ENCODE measurements at regions not wholly inside any gene's neighbourhood (a gene's known extent, or its start where the extent isn't known, plus 50 kb on each side); places are given as distances from the start of the nearest gene placed in this dataset.
"Not testable (repeated sequence)": the region's sequence is repeated elsewhere in the genome, so short reads cannot be mapped to it uniquely, and the experiment has no call there.

DNA sequence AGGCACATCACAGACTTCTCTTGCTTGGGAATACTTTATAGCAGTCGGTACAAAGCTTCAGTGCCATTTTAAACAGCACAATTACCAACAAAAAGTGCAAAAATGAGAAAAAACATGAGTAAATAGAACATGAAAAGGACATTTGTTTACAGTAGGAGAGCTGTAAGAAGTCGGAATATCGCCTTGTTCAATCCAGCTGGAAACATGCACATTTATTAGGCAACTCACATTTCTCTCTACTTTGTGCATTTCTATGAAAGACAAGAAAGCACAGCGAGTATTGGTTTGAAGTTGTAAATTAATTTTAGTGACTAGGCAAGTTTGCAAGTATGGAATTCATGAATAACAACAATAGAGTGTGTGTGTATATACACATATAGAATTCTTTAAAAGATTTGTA is 484.7 kb downstream of the DACH1 start:
- DNase-seq (ENCODE audit: low read depth), result no peak

DNA sequence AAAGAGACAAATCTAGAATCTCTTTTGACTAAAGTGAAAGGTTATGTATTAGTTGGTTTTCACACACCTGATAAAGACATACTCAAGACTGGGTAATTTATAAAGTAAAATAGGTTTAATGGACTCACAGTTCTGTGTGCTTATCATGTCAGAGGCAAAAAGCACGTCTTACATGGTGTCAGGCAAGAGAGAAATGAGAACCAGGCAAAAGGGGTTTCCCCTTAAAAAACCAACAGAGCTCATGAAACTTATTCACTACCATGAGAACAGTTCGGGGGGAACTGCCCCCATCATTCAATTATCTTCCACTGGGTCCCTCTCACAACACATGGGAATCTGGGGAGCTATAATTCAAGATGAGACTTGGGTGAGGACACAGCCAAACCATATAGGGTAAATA is 486.8 kb downstream of the DACH1 start:
- DNase-seq (ENCODE audit: low read depth), result no peak

DNA sequence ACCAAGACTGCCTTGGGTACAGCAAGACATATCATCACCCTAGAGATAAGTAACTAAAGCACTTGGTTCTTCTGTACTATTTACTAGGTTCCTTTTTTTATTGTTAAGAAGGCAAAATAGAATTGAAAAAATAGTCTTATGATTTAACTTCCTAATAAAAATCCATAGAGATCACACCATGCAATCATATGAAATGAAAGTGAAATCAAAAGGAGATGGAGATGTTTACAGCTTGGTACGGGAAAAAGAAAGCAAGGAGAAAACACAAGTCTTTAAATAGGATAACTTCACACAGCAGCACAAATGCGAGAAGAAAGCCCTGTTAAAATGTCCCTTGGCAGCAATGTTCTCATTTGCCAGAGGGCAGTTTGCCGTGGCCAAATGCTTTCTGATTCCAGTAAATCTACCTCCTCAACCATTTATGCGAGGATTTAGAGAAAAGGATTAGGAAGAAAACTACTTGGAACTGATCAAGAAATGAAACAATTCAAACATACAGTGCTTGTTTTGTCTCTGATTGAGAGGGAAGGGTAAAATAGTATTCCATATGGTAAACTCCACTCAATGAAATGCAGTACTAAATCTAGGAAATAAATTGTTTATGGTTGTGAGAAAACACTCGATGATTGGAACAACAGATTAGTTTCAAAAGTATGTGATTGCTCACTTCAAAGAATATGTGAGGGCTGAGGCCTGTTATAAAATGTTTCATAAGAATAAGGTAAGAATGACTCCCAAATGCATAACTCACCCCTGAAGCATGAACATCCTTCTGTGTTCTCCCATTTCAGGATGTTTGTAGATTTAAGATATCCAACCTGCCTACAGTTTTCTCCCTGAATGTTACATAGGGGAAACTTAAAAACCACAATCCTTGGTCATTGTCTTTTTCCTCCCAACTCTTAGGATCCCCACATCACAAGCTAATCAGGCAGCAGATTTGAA is 487.8 kb downstream of the DACH1 start:
- DNase-seq (ENCODE audit: low read depth), result no peak

DNA sequence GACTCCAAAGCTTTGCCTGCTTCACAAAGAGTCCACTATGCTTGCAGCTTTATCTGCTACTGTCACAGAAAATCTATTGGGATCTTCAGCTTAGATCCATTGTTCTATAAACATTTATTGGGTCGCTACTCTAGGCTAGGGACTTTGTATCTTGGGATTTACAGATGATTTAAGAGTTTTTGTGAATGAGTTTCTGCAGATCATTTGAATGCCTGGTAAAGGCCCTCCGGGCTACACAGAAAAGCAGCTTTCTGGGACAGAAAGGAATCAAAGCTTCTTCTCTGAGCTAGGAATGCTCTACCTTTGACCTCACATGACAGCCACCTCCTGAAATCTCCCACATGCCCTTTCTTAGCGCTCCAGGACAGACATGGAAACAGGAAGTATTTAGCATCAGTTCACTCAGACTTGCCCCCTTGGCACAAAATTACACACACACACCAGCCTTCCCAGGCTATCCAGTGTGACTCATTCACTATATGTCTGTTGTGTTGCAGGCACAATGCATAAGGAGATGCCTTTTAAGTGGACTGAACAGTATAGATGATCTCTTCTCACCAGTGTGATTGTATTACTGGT is 492.4 kb downstream of the DACH1 start:
- no peak for DNase-seq (ENCODE audit: low read depth)

DNA sequence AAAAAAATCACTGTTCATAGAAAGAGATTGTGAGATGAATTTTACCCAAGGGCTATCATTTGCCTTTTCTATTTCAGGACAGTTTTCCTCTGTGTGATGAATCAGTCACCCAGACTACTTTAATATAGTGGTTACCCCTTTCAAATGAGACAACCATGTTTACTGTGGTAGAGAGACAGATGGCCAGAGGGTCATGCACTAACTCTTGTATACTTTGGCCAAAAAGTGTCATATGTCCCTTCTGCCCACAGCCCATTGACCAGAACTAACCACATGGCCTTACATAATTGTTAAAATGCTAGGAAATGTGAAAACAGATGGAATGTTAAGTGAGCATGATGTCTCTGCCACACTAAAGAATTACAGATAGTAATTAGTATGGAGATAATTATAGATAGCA is 498.7 kb downstream of the DACH1 start:
- no peak for DNase-seq (ENCODE audit: low read depth)

DNA sequence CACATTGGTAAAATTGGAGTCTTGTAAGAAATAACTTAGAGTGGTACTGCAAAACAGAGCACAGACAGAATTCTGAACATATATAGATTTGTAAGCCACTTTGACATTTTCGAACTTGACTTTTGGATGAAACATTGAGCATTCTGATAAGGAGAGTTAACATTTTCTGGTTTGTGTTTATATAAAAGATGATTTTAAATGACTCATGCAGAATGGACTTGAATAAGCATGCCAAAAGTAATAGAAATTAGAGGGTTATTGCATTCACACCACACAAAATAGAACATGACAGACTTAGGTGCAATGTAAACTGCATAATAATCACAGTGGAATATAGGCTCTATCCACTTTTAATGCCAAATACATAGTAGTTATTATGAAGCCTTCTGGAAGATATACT is 507.0 kb downstream of the DACH1 start:
- no peak for DNase-seq (ENCODE audit: low read depth)

DNA sequence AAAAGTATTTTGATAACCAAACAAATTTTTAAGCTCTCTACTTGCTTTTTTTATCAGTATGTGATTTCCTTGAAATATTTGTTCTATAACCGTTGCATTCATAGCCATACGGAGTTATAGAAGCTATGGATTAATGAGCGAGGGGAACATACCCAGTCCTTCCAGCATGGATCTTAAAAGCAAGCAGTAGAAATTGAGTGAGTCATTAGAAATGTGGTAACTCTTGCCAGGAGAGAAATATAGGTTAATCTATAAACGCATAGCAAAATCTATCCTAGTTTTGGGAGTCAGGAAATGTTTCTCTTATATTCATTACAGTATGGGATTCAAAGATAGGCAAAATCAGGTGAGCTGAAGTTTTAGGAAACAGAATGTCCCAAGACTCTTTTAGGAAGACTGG is 507.4 kb downstream of the DACH1 start:
- DNase-seq (ENCODE audit: low read depth), result no peak

DNA sequence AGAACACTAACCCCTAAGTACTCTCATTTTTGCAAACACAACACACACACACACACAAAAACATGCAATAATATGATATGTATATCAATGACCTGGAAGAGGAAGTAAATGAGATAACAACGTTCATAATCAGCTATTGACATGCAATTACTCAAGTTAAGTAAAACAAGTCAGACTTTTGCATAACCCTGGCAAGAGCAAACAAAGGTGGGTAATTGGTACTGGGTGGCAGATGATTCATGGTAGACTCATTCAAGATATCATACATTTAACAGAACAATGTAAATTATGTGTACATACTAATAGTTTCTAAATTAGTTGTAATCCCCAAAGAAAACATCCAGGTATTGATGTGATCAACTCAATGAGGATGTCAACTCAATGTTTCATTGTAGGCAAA is 508.8 kb downstream of the DACH1 start:
- no peak for DNase-seq (ENCODE audit: low read depth)

DNA sequence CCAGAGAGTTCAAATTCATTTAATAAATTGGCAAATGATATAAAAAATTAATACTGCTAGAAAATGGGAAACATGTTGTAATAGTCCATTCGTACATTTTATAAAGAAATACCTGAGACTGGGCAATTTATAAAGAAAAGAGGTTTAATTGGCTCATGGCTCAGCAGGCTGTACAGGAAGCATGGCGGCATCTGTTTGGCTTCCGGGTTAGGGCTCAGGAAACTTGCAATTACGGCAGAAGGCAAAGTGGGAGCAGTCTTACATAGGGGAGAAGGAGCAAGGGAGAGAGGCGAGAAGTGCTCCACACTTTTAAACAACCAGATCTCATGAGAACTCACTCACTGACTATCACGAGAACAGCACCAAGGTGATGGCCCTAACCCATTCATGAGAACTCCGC is 512.0 kb downstream of the DACH1 start:
- no peak for DNase-seq (ENCODE audit: low read depth)

DNA sequence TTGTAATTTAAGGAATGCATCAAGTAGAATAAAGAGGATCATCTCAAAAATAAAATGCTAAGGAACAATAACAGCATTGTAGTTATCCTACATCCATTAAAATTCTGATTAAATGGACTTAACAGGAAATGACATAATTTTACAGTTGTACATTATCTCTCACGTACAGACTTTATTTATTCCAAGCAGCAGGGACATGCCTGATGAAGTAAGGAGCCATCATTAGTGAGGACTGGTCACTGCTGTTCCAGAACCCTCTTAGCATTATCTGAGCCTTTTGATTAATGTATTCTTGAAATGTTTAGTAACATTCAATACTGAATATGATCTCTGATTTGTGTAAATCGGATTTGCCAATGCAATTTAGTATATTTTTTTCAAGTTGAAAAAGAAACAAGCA is 516.1 kb downstream of the DACH1 start:
- DNase-seq (ENCODE audit: low read depth), result no peak

DNA sequence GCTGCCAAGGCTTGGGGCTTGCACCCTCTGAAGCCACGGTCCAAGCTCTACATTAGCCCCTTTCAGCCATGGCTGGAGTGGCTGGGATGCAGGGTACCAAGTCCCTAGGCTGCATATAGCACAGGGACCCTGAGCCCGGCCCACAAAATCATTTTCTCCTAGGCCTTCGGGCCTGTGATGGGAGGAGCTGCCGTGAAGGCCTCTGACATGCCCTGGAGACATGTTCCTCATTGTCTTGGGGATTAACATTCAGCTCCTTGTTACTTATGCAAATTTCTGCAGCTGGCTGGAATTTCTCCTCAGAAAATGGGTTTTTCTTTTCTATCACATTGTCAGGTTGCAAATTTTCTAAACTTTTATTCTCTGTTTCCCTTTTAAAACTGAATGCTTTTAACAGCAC is 521.1 kb downstream of the DACH1 start:
- not testable (repeated sequence) for DNase-seq (ENCODE audit: low read depth)

DNA sequence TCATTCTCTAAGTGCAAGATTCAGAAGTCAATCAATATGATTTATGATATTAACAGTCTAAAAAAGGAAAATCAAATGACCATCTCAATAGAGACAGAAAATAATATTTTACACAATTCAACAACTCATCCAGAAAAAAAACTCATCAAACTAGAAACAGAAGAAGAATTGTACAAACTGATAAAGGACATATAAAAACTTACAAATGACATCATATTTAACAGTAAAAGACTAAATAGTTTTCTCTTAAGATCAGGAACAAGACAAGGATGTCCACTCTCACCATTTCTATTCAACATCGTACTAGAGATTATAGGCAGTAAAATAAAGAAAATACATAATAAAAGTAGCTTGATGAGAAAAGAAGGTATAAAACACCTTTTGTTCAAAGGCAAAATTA is 527.3 kb downstream of the DACH1 start:
- DNase-seq (ENCODE audit: low read depth), result no peak

DNA sequence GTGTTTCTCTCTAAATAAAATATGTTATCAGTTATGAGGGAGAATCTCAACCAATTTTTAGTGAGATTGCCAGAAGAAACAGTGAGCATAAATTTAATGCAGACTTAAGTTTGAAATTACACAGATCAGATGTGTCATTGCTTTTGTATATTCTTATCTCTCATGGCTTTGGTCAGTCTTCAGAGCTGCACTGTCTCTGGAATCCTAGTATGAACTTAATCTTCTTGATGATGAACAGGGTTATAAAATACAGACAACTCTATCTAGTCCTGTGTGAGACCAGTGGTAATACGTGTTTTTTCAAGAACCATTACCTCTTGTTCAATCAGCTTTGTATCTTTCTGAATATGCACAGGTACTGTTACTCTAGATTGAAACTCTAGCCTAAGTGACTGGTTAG is 528.0 kb downstream of the DACH1 start:
- DNase-seq (ENCODE audit: low read depth), result no peak

DNA sequence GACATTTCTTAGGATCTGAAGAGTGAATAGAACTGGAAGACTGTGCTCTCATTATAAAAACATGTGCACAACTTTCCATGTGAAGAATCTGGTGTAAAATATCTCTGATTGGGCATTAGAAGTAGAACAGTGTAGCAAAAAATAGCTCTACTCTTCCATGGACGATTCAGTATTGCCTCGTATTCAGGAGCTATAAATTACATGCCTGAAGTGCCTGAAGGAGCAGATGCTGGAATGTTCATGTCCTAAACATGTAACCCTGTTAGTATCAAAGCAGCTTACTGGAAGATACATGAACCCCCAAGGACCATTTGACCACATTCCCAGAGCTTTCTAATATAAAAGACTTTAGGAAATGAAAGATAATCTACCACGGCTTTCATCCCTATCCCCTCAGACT is 528.9 kb downstream of the DACH1 start:
- no peak for DNase-seq (ENCODE audit: low read depth)

DNA sequence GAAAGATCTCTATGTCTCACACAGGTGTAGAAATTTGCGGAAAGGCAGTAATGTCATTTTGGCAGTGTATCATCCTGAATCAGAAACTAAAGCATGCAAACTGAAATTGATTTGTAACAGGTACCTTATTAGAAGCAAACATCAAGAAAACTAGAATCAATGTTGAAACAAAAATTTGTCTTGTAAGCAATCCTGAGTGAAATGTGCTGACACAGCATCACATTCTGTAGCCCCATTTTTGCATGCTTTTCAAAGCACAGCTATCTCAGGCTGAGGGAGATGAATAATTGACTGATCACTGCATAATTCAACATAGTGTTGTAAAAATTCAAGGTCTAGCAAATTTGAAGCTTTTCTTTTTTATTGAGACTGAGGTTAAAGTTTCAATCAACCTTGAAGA is 539.7 kb downstream of the DACH1 start:
- DNase-seq (ENCODE audit: low read depth), result no peak

DNA sequence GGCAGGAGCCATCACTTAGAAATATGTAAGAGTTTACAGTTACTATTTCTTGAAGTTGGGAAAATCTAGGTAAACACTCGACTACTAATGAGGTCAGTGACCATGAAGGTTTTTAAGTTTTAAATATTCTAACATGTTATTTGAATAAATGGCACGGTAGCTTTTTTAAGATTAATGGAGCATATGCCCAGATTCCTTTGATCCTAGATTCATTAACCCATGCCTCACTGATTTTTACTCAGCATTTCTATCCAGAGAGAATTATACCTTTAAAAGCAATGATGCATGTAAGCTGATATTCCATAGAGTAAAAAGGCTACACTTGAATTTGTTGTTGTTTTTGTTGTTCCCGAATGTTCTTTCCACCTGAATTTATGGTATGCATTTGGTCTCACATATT is 541.4 kb downstream of the DACH1 start:
- no peak for DNase-seq (ENCODE audit: low read depth)

DNA sequence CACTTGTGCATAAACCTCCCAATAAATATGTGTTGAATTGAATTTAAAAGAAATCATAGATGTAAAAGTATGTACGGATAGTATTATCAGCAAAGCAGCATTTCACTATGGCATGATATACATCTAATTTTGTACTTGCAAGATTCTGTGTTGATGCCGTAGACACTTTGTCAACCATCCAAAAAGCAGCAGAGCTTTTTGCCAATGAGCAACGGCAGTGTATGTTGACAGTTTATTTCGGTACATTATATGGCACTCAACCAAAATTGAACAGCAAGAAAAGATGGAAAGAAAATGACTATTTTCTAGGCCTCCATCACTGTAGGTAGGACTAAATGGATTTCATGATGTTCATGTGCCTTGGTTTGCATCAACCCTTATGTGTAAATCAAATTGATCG is 543.7 kb downstream of the DACH1 start:
- DNase-seq (ENCODE audit: low read depth), result no peak

DNA sequence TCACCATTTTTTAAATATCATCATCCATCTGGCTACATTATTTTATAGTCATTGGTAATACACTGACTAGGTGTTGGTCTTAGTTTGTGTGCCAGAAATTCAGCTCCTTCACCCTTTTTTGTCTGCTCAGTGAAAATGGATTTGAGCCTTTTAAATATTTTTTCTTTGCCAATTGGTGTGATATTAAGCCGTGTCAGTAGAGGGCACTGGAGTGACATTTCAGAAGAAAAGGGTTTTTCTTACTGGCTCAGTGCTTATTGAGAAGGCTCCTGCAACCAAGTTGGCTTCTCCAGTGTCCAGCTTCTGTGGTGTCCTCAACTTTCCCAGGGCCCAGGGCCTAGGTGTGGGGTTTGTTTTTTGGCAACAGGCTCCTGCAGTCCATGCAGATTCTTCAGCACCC is 546.6 kb downstream of the DACH1 start:
- DNase-seq (ENCODE audit: low read depth), result no peak

DNA sequence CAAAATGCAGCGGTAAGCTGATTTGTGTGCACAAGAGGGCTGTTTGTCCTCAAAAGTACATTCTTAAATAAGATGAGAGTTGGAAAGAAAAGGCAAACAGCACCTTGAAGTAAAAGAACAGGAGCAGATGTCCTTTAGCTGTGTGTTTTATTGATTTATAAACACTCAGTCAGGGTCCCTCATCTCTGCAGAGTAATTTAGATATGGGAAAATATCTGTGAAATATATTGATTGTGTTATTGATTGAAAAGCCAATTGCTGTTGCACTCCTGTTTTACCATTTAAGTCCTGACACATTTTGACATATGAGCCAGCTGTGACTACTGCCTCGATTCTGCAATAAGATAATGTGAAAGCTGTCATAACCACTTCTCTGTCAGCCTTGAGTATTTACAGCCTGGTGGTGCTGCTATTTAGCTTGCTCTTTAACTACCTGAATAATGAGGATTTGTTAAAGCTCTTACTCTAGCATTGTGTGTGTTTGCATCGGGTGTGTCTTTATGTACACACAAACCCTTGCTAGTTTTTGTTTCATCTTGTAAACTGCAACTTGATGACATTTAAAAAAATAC is 550.1 kb downstream of the DACH1 start:
- DNase-seq (ENCODE audit: low read depth), result no peak

DNA sequence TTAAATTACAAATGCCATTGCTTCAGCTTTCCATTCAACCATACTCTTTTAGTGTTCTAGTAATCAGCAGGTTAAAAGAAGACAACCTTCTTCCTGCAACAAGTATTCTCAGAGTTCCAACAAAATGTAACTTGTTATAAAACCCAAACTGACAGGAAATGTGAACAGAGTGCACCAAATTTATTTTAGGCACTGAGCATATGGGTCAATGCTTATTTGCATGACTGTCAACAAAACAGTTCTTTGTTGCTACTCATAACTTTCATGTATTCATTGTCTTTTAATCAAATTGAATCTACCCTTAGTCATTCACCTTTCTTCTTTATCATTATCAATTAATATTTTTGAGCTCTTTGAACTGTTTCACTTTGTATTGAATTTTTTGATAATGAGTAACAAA is 554.1 kb downstream of the DACH1 start:
- no peak for DNase-seq (ENCODE audit: low read depth)

DNA sequence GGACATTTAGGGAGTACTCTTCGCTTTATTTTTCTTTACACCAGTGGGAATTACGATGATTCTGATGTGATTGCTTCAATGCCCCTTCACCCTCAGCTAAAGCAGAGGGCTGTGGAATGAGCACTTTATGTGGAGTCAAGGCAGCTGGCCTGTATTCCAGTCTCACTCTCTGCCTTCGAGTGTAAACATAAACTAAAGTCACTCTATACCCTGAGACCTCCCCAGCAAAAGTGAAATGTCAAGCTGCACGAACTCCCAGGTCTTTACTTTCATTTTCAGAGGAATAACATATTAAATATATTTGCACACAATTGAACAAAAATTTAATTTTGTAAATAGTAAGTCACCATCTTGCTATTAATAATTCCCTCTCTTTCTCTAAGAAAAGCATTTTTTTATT is 557.1 kb downstream of the DACH1 start:
- DNase-seq (ENCODE audit: low read depth), result no peak

DNA sequence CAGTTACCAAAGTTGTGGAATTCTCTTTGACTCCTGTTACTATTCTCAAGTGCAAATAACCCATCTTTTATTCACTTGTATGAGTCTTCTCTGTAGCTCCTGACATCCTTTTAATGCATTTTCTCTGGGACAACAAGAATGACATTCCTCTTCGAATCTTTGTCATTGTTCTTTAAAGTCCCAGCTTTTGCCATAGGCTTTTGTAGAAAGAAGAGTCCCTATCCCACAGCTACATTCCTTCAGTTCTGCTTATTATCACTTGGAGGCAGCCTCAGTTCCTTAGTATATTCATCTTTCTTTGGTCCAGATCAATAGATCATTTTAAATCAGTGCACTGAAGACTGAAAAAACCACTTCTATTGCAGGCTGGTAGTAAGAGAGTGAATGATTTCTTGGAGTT is 560.2 kb downstream of the DACH1 start:
- DNase-seq (ENCODE audit: low read depth), result no peak

DNA sequence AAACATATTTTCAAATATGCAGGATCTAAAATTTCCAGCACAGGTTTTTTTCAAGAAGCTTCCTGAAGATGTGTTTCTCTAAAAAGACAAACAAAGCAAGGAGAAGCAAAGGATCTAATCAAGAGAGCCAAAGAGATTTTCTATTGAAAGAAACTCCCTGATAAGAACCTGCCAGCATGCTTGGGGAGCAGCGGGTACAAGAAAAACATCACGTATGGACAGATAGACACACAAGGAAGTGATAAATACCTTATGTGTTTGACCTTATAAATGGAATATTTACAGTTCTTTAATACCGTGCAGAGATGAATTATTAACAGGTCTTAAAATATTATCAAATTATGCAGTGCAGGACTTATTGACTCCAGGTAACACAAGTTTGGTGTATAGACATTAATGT is 562.1 kb downstream of the DACH1 start:
- no peak for DNase-seq (ENCODE audit: low read depth)

DNA sequence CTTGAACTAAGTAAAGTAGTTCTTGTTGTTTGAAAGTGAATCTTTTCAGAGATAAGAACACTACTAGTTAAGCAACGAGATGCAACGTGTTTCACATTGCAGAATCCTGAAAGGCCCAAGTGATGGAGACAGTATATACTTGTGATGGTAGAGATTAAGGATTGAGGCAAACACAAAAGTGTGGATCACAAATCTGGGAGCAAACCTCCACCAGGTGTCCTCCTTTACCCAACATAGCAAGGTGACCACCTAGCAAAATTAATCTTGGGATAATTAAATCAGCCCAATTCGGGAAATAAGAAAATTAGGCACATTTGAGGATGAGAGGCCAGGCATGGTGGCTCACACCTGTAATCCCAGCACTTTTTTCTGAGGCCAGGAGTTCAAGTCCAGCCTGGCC is 563.9 kb downstream of the DACH1 start:
- no peak for DNase-seq (ENCODE audit: low read depth)

Measured in activated T-cell treated with anti-CD3 and anti-CD28 coated beads for 24 hours (primary cell).